ENCODE measurements at regions not wholly inside any gene's neighbourhood (a gene's known extent, or its start where the extent isn't known, plus 50 kb on each side); places are given as distances from the start of the nearest gene placed in this dataset.
A peak's percentile ranks its signal among the peaks of the same experiment; 100 is the strongest.
"Not testable (repeated sequence)": the region's sequence is repeated elsewhere in the genome, so short reads cannot be mapped to it uniquely, and the experiment has no call there.

DNA sequence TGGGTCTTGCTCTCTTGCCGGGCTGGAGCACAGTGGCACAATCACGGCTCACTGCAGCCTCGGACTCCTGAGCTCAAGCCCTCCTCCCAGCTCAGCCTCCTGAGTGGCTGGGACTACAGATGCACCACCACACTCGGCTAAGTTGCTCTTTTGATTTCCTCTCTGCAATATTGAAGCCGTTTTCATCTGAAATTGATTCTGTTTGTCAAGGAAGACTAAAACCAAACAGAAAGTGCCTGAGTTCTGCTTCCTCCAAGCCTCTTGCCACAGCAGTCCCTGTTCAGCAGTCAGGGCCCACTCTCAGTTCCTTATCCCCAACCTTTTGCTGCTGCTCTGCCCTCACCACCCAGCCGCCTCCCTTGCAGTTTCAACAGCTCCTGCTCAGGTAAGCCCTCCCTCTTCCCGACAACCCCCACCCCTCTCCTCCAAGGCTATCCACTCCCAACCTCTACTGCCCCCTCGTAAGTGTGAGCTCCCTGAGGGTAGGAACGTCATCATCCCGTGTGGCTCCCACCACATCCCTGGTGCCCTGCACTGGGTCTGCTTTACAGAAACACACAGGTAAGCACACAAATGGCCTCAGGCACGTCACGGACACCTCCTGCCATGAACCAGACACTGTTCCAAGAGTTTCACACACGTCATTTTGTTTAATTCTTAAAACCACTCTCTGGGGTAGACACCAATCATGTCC lies 70.7 kb upstream of the TAB2 start:
- H3K79me2 ChIP-seq (ENCODE audit: insufficient read depth, low read length), result no peaks in the 10 kb centered on the region
- no peaks in the 10 kb centered on the region for H3K4me1 ChIP-seq (ENCODE audit: insufficient read depth, low read length, poor library complexity, severe bottlenecking)
- TF ChIP-seq EZH2phosphoT487 (IDR thresholded peaks at IDR 0.05; ENCODE audit: borderline replicate concordance), result no peak
- TF ChIP-seq, protein P1, sequence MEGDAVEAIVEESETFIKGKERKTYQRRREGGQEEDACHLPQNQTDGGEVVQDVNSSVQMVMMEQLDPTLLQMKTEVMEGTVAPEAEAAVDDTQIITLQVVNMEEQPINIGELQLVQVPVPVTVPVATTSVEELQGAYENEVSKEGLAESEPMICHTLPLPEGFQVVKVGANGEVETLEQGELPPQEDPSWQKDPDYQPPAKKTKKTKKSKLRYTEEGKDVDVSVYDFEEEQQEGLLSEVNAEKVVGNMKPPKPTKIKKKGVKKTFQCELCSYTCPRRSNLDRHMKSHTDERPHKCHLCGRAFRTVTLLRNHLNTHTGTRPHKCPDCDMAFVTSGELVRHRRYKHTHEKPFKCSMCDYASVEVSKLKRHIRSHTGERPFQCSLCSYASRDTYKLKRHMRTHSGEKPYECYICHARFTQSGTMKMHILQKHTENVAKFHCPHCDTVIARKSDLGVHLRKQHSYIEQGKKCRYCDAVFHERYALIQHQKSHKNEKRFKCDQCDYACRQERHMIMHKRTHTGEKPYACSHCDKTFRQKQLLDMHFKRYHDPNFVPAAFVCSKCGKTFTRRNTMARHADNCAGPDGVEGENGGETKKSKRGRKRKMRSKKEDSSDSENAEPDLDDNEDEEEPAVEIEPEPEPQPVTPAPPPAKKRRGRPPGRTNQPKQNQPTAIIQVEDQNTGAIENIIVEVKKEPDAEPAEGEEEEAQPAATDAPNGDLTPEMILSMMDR (conservative IDR thresholded peaks at IDR 0.05; ENCODE audit: low read length), result no peak
- H4K20me1 ChIP-seq (ENCODE audit: insufficient read depth, low read length, poor library complexity, severe bottlenecking), result no peaks in the 10 kb centered on the region
- H3K27me3 ChIP-seq (ENCODE audit: insufficient read depth, low read length, poor library complexity, severe bottlenecking), result no peaks in the 10 kb centered on the region
- H3K4me2 ChIP-seq (ENCODE audit: low read depth, low read length, poor library complexity, severe bottlenecking), result no peak overlapping the region
- no peaks in the 10 kb centered on the region for H3K9me3 ChIP-seq (ENCODE audit: insufficient read depth, low read depth, low read length)
- no peaks in the 10 kb centered on the region for H3K9me2 ChIP-seq (replicated peaks; ENCODE audit: low read depth, low read length)
- no peaks in the 10 kb centered on the region for H3K36me3 ChIP-seq (ENCODE audit: insufficient read depth, low read length)
- H3K9ac ChIP-seq (ENCODE audit: low read depth, low read length, poor library complexity, severe bottlenecking), result no peak overlapping the region
- H2AFZ ChIP-seq (ENCODE audit: low read length), result no peak overlapping the region
- no peak overlapping the region for H3K4me3 ChIP-seq (ENCODE audit: low read length, poor library complexity, severe bottlenecking)
- H3F3A ChIP-seq (ENCODE audit: low read depth), result no peaks in the 10 kb centered on the region

DNA sequence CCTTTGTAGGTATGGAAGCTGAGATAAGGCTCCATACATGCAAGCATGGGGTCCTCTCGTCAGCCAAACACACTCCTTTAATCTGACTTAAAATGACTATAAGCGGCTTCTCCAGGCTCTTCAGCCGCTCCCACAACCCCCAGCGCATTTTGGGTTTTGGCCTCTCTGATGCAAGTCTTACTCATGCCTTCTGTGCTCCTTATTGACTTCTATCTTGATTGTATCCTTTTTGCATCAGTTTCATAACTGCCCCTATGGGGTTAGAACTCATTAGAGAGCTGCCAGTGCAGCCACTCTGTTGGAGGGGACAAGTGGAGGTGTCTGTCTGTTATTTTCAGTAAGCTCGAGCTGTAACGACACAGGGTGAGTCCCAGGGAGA lies 70.1 kb upstream of the TAB2 start:
- H3K4me3 ChIP-seq (ENCODE audit: low read length, poor library complexity, severe bottlenecking), result no peak overlapping the region
- H3K9me3 ChIP-seq (ENCODE audit: insufficient read depth, low read depth, low read length), result no peaks in the 10 kb centered on the region
- H3K4me2 ChIP-seq (ENCODE audit: low read depth, low read length, poor library complexity, severe bottlenecking), result no peak overlapping the region
- no peak overlapping the region for H3K9ac ChIP-seq (ENCODE audit: low read depth, low read length, poor library complexity, severe bottlenecking)
- no peaks in the 10 kb centered on the region for H3K79me2 ChIP-seq (ENCODE audit: insufficient read depth, low read length)
- no peaks in the 10 kb centered on the region for H3K36me3 ChIP-seq (ENCODE audit: insufficient read depth, low read length)
- no peaks in the 10 kb centered on the region for H3K4me1 ChIP-seq (ENCODE audit: insufficient read depth, low read length, poor library complexity, severe bottlenecking)
- H3K9me2 ChIP-seq (replicated peaks; ENCODE audit: low read depth, low read length), result no peaks in the 10 kb centered on the region
- no peaks in the 10 kb centered on the region for H3F3A ChIP-seq (ENCODE audit: low read depth)
- TF ChIP-seq, protein P1 (conservative IDR thresholded peaks at IDR 0.05; ENCODE audit: low read length), result no peak
- TF ChIP-seq EZH2phosphoT487 (IDR thresholded peaks at IDR 0.05; ENCODE audit: borderline replicate concordance), result no peak
- no peak overlapping the region for H2AFZ ChIP-seq (ENCODE audit: low read length)
- H3K27me3 ChIP-seq (ENCODE audit: insufficient read depth, low read length, poor library complexity, severe bottlenecking), result no peaks in the 10 kb centered on the region
- no peaks in the 10 kb centered on the region for H4K20me1 ChIP-seq (ENCODE audit: insufficient read depth, low read length, poor library complexity, severe bottlenecking)

DNA sequence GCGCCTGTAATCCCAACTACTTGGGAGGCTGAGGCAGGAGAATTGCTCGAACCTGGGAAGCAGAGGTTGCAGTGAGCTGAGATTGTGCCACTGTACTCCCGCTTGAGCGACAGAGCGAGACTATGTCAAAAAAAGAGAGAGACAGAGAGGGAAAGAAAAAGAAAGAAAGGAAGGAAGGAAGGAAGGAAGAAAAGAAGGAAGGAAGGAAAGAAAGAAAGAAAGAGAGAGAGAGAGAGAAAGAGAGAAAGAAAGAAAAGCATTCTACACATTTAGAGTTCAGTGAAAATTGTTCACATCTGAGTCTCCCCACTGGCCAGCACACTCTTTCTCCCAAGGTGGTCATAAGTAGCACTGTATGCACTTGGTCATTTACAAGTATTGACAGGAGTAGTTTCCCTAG lies 69.2 kb upstream of the TAB2 start:
- H3K4me1 ChIP-seq (ENCODE audit: insufficient read depth, low read length, poor library complexity, severe bottlenecking); H3K9ac ChIP-seq (ENCODE audit: low read depth, low read length, poor library complexity, severe bottlenecking); H3K9me3 ChIP-seq (ENCODE audit: insufficient read depth, low read depth, low read length): not testable (repeated sequence)

More for the DNA sequence above, 69.2 kb upstream of the TAB2 start:
- not testable (repeated sequence) for H3K36me3 ChIP-seq (ENCODE audit: insufficient read depth, low read length); H4K20me1 ChIP-seq (ENCODE audit: insufficient read depth, low read length, poor library complexity, severe bottlenecking); H3F3A ChIP-seq (ENCODE audit: low read depth); H3K9me2 ChIP-seq (replicated peaks; ENCODE audit: low read depth, low read length); H3K79me2 ChIP-seq (ENCODE audit: insufficient read depth, low read length); H3K27me3 ChIP-seq (ENCODE audit: insufficient read depth, low read length, poor library complexity, severe bottlenecking); H3K4me3 ChIP-seq (ENCODE audit: low read length, poor library complexity, severe bottlenecking); H3K4me2 ChIP-seq (ENCODE audit: low read depth, low read length, poor library complexity, severe bottlenecking)
- 0 out of 2 replicates have a peak overlapping the region, but pooled peaks have one; percentile 8 for H2AFZ ChIP-seq (ENCODE audit: low read length)
